ENCODE measurements at regions not wholly inside any gene's neighbourhood (a gene's known extent, or its start where the extent isn't known, plus 50 kb on each side); places are given as distances from the start of the nearest gene placed in this dataset.

DNA sequence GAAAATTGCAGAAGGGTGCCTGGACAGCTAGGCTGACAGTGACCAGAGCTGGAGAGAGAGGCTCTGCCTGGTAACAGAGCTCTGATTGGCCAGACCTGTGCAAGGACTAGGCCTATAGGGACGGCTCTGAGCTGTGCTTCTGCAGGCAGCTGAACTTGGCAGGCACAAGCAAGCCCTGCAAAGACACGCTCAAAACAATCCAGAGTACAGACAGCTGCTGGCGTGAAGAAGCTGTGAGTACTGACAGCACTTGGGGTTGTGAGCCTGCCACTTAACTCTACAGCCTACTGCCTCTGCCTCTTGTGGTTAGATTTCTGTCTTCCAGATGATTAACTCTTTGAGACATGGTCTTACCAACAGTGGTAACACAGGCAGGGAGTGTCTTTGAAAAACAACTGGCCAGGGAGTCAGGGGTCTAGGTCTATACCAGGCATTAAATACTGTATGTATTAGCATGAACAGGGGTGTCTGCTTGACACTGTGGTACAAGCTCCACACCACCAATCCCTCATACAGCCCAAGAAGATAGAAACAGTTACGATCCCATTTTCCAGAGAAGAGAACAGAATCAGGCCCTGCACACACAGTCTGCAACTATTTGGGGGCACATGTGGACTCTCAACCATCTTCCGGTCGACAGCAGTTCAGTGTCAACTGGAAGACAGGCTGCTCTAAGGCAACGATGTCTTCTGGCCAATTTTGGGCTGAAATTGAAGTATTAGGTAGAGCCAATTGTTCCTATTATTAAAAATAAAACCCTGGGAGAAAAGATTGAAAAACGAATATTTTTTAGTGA lies 568.4 kb downstream of the TNS1 start:
- TF ChIP-seq CTCF (IDR thresholded peaks at IDR 0.05; ENCODE audit: insufficient read depth, low read depth, low read length) (no peak), EZH2 (IDR thresholded peaks at IDR 0.05; ENCODE audit: insufficient read depth, low read length) (no peak)
